ENCODE measurements at regions not wholly inside any gene's neighbourhood (a gene's known extent, or its start where the extent isn't known, plus 50 kb on each side); places are given as distances from the start of the nearest gene placed in this dataset.

- FAIRE-seq = no peak
- intact Hi-C loops (cut with DNase I) = no loop called here
These were observed 145.0 kb downstream of the DKK1 start for GRCh38 chr10:52459097-52459496.

GRCh38 chr10:52463826-52464225 is 149.7 kb downstream of the DKK1 start:
- no peak for TF ChIP-seq CTCF (IDR thresholded peaks at IDR 0.05)

More at GRCh38 chr10:52459097-52459496, 145.0 kb downstream of the DKK1 start:
- H3K27me3 ChIP-seq = no peaks in the 10 kb centered on the region
- no peak for ATAC-seq
- DNase-seq = no peak
- H3K36me3 ChIP-seq = no peaks in the 10 kb centered on the region
- no peak overlapping the region for H3K27ac ChIP-seq
- H3K4me3 ChIP-seq = no peak overlapping the region
- H3K9me3 ChIP-seq = no peaks in the 10 kb centered on the region
- H3K4me1 ChIP-seq = no peaks in the 10 kb centered on the region
- TF ChIP-seq CTCF (IDR thresholded peaks at IDR 0.05) = no peak

GRCh38 chr10:52464368-52465124 is 150.5 kb downstream of the DKK1 start:
- WGBS, 2 donors = 85 to 87% methylated on average over 9 of the region's 9 CpGs
- no peaks in the 10 kb centered on the region for H3K4me1 ChIP-seq
- no peaks in the 10 kb centered on the region for H3K36me3 ChIP-seq
- intact Hi-C loops (cut with DNase I) = no loop called here
- H3K9me3 ChIP-seq = no peaks in the 10 kb centered on the region
- H3K27me3 ChIP-seq = no peaks in the 10 kb centered on the region
- no peak for FAIRE-seq
- no peak overlapping the region for H3K4me3 ChIP-seq
- DNase-seq = no peak
- no peak overlapping the region for H3K27ac ChIP-seq
- no peak for TF ChIP-seq CTCF (IDR thresholded peaks at IDR 0.05)
- ATAC-seq = no peak

More at GRCh38 chr10:52463826-52464225, 149.7 kb downstream of the DKK1 start:
- intact Hi-C loops (cut with DNase I) = no loop called here
- Histone ChIP-seq H3K4me1 (no peaks in the 10 kb centered on the region), H3K4me3 (no peak overlapping the region), H3K9me3 (no peaks in the 10 kb centered on the region), H3K36me3 (no peaks in the 10 kb centered on the region), H3K27me3 (no peaks in the 10 kb centered on the region), H3K27ac (no peak overlapping the region)
- DNase-seq (no peak), ATAC-seq (peak in 1 of 4 donors; percentile 30), FAIRE-seq (no peak)
- WGBS, 2 donors = 45 to 51% methylated on average over 1 of the region's 1 CpG

GRCh38 chr10:52465202-52465601 is 151.1 kb downstream of the DKK1 start:
- TF ChIP-seq CTCF (IDR thresholded peaks at IDR 0.05) = no peak
- H3K27ac ChIP-seq = no peak overlapping the region
- FAIRE-seq = no peak
- no peak overlapping the region for H3K4me3 ChIP-seq
- no peaks in the 10 kb centered on the region for H3K36me3 ChIP-seq
- H3K4me1 ChIP-seq = no peaks in the 10 kb centered on the region
- no peaks in the 10 kb centered on the region for H3K27me3 ChIP-seq
- no peak for DNase-seq
- WGBS, 2 donors = 59 to 62% methylated on average over 3 of the region's 3 CpGs
- H3K9me3 ChIP-seq = no peaks in the 10 kb centered on the region
- intact Hi-C loops (cut with DNase I) = no loop called here
- no peak for ATAC-seq

GRCh38 chr10:52466464-52466863 is 152.4 kb downstream of the DKK1 start:
- Histone ChIP-seq H3K9me3 (no peaks in the 10 kb centered on the region), H3K27ac (no peak overlapping the region), H3K36me3 (no peaks in the 10 kb centered on the region), H3K27me3 (no peaks in the 10 kb centered on the region), H3K4me3 (no peak overlapping the region), H3K4me1 (no peaks in the 10 kb centered on the region)
- ATAC-seq (no peak), FAIRE-seq (no peak), DNase-seq (no peak)
- WGBS, 2 donors = 55 to 56% methylated on average over 5 of the region's 5 CpGs
- TF ChIP-seq CTCF (IDR thresholded peaks at IDR 0.05) = no peak
- intact Hi-C loops (cut with DNase I) = no loop called here

Measured in pancreas (tissue), 10 donors.